Spleen (tissue), 11 donors: ENCODE measurements at regions not wholly inside any gene's neighbourhood (a gene's known extent, or its start where the extent isn't known, plus 50 kb on each side); places are given as distances from the start of the nearest gene placed in this dataset.

Experiments
- DNase-seq: peaks from one replicate; pipeline ENCODE4 v3.0.0-alpha.2; 2020
- H3K27ac ChIP-seq, 8 donors: fragments of 200-600 bp; sonication (generic) in 7 of 8; 1 replicate in 4 of 8; 2 replicates in 4 of 8; pipeline versions ENCODE4 v1.5.0 to v1.8.0; 2016 to 2021; ENCODE audit warnings: inconsistent platforms in 4 of 8, mild to moderate bottlenecking in 4 of 8, moderate library complexity in 1 of 8
- H3K27me3 ChIP-seq, 7 donors: fragments of 200-600 bp; sonication (generic) in 6 of 7; replicated peaks in 1 of 7; 1 replicate in 4 of 7; 2 replicates in 3 of 7; pipeline versions ENCODE4 v1.5.0 to v1.8.0; 2016 to 2021; ENCODE audit warnings: inconsistent platforms in 3 of 7, mild to moderate bottlenecking in 1 of 7
- H3K36me3 ChIP-seq, 6 donors: fragments of 200-600 bp; sonication (generic) in 5 of 6; 1 replicate in 4 of 6; 2 replicates in 2 of 6; pipeline versions ENCODE4 v1.5.0 to v1.8.0; 2016 to 2021; ENCODE audit warnings: inconsistent platforms in 2 of 6
- H3K4me1 ChIP-seq, 6 donors: fragments of 200-600 bp; sonication (generic) in 5 of 6; 1 replicate in 3 of 6; 2 replicates in 3 of 6; pipeline versions ENCODE4 v1.5.0 to v1.8.0; 2016 to 2021; ENCODE audit warnings: inconsistent platforms in 3 of 6
- H3K4me3 ChIP-seq, 8 donors: fragments of 200-600 bp; sonication (generic) in 7 of 8; 1 replicate in 4 of 8; 2 replicates in 4 of 8; pipeline versions ENCODE4 v1.5.0 to v1.8.0; 2016 to 2021; ENCODE audit warnings: inconsistent platforms in 4 of 8, mild to moderate bottlenecking in 4 of 8, moderate library complexity in 2 of 8
- H3K9me3 ChIP-seq, 8 donors: fragments of 200-600 bp; sonication (generic) in 7 of 8; 1 replicate in 4 of 8; 2 replicates in 4 of 8; pipeline versions ENCODE4 v1.5.0 to v1.8.0; 2016 to 2021; ENCODE audit warnings: inconsistent platforms in 4 of 8
- CTCF ChIP-seq, 11 experiments: fragments of 200-600 bp in 7 of 11; fragments of 450-650 bp in 4 of 11; sonication (generic) in 4 of 11; IDR thresholded peaks in 8 of 11; conservative IDR thresholded peaks in 3 of 11; 1 replicate in 7 of 11; 2 replicates in 4 of 11; pipeline versions ENCODE4 v1.4.0 to v1.8.0; 2016 to 2021; ENCODE audit warnings: antibody characterized with exemption in 11 of 11, inconsistent platforms in 4 of 11, mild to moderate bottlenecking in 1 of 11
- POLR2A ChIP-seq, 3 donors: fragments of 450-650 bp; IDR thresholded peaks; one replicate each; pipeline ENCODE4 v1.5.1; 2017; ENCODE audit warnings: antibody characterized with exemption in 3 of 3, mild to moderate bottlenecking in 1 of 3
- POLR2AphosphoS5 ChIP-seq, 3 donors: sonication (generic); formaldehyde crosslinking; IDR thresholded peaks; one replicate each; pipeline ENCODE4 v1.5.1; 2017; ENCODE audit warnings: antibody characterized with exemption in 3 of 3
- WGBS, 5 donors: extraction: QIAGEN DNeasy Blood & Tissue Kit in 3 of 5; methylation state at CpG; one replicate each; pipeline versions ENCODE4 v1.1.5 to v1.1.7; 2013 to 2018; 5-methylcytosine and 5-hydroxymethylcytosine counted together
- intact Hi-C: fragments of 100-400 bp; cut with DNase I; formaldehyde crosslinking; loops from one replicate; pipeline ENCODE4 v1.15.0; 2023; ENCODE audit warnings: low total_unique reads
- donor health status: healthy with polysubstance abuse.
- donor health status: DM: no; HTN: no; CAD: no; lungs with moderate emphysema.
- donor health status: DM: no; HTN: no; CAD: no.
- donor health status: Bipolar disorder and iron deficiency.
- donor health status: healthy.
- donor health status: DM: no; HTN: no; CAD: no.
- donor health status: DM: yes; HTN: yes; CAD: no.

GRCh38 chr16:31700530-31701388 lies 172.8 kb upstream of the ZNF267 start:
- peaks cover 0 to 8% (median 0%) of the 10 kb centered on the region in 7 donors for H3K27me3 ChIP-seq
- peaks cover 0 to 37% (median 30%) of the 10 kb centered on the region in 6 donors for H3K36me3 ChIP-seq
- no peaks in the 10 kb centered on the region for H3K9me3 ChIP-seq
- H3K27ac ChIP-seq = peak overlapping the region; percentile 75 to 87 (median 83)
- no peak for TF ChIP-seq POLR2A (IDR thresholded peaks at IDR 0.05)
- peak in 2 of 11 experiments; percentile 12 to 36 for TF ChIP-seq CTCF (IDR thresholded peaks at IDR 0.05 in 8 of 11, conservative IDR thresholded peaks at IDR 0.05 in 3 of 11)
- TF ChIP-seq POLR2AphosphoS5 (IDR thresholded peaks at IDR 0.05) = peak; percentile 69 to 73 (median 69)
- intact Hi-C loops = no loop called here
- H3K4me3 ChIP-seq = peak overlapping the region; percentile 71 to 89 (median 80)
- peak; percentile 93 for DNase-seq
- 0 to 2% (median 1%) methylated on average over 33 to 56 of the region's 56 CpGs for WGBS, 5 donors
- peaks cover 9 to 41% (median 29%) of the 10 kb centered on the region in 6 donors for H3K4me1 ChIP-seq

- Histone ChIP-seq H3K27ac (peak overlapping the region in 3 of 8 donors; percentile 77 to 87 (median 87)), H3K9me3 (no peaks in the 10 kb centered on the region), H3K27me3 (peaks cover 0 to 8% (median 0%) of the 10 kb centered on the region in 7 donors), H3K4me1 (peaks cover 9 to 35% (median 23%) of the 10 kb centered on the region in 6 donors), H3K36me3 (peaks cover 0 to 47% (median 40%) of the 10 kb centered on the region in 6 donors), H3K4me3 (peak overlapping the region in 1 of 8 donors; percentile 80)
- intact Hi-C loops = no loop called here
- DNase-seq = no peak
- TF ChIP-seq POLR2A (IDR thresholded peaks at IDR 0.05) (no peak), POLR2AphosphoS5 (IDR thresholded peaks at IDR 0.05) (no peak), CTCF (IDR thresholded peaks at IDR 0.05 in 8 of 11, conservative IDR thresholded peaks at IDR 0.05 in 3 of 11) (no peak)
- WGBS, 5 donors = 59 to 74% (median 66%) methylated on average over 3 of the region's 3 CpGs
Observed at GRCh38 chr16:31701734-31702133, 171.9 kb upstream of the ZNF267 start.

DNA sequence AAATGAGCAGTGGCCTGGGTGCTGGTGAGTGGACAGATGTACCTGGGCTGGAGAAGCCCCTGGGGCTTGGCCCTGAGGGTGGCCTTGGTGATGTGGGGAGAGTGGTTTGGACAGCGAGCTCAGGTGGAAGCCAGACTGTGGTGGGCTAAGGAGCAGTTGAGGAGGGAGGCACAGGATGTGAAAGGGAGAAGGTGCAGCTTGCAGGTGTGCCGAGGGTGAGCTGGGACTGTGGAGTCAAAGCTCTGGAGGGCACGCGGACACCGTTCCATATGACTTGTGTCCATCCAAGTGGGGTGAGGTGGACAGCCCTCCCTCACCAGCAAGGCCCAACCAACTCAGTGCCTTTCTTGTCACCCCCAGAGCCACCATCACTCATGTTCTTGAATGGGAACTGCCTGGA lies 170.8 kb upstream of the ZNF267 start:
- Histone ChIP-seq H3K27ac (peak overlapping the region in 1 of 8 donors; percentile 10), H3K27me3 (peaks cover 0 to 8% (median 0%) of the 10 kb centered on the region in 7 donors), H3K9me3 (no peaks in the 10 kb centered on the region), H3K4me3 (no peak overlapping the region), H3K4me1 (peaks cover 9 to 31% (median 23%) of the 10 kb centered on the region in 6 donors), H3K36me3 (peaks cover 0 to 57% (median 50%) of the 10 kb centered on the region in 6 donors)
- intact Hi-C loops = no loop called here
- TF ChIP-seq POLR2AphosphoS5 (IDR thresholded peaks at IDR 0.05) (no peak), CTCF (IDR thresholded peaks at IDR 0.05 in 8 of 11, conservative IDR thresholded peaks at IDR 0.05 in 3 of 11) (no peak), POLR2A (IDR thresholded peaks at IDR 0.05) (no peak)
- 94 to 98% (median 97%) methylated on average over 5 of the region's 5 CpGs for WGBS, 5 donors
- no peak for DNase-seq

GRCh38 chr16:31703526-31704128 lies 170.0 kb upstream of the ZNF267 start:
- no peaks in the 10 kb centered on the region for H3K9me3 ChIP-seq
- intact Hi-C loops = no loop called here
- no peak for DNase-seq
- H3K4me1 ChIP-seq = peaks cover 9 to 31% (median 23%) of the 10 kb centered on the region in 6 donors
- H3K36me3 ChIP-seq = peaks cover 0 to 65% (median 59%) of the 10 kb centered on the region in 6 donors
- H3K4me3 ChIP-seq = no peak overlapping the region
- no peak overlapping the region for H3K27ac ChIP-seq
- no peak for TF ChIP-seq CTCF (IDR thresholded peaks at IDR 0.05 in 8 of 11, conservative IDR thresholded peaks at IDR 0.05 in 3 of 11)
- no peak for TF ChIP-seq POLR2AphosphoS5 (IDR thresholded peaks at IDR 0.05)
- TF ChIP-seq POLR2A (IDR thresholded peaks at IDR 0.05) = no peak
- 85 to 95% (median 91%) methylated on average over 5 of the region's 5 CpGs for WGBS, 5 donors
- H3K27me3 ChIP-seq = peaks cover 0 to 8% (median 0%) of the 10 kb centered on the region in 7 donors
